Large intestine (tissue), 3 donors: ENCODE measurements at regions not wholly inside any gene's neighbourhood (a gene's known extent, or its start where the extent isn't known, plus 50 kb on each side); places are given as distances from the start of the nearest gene placed in this dataset.

Source experiments
- DNase-seq, 2 donors: peaks; one replicate each; pipeline versions ENCODE4 v3.0.0 to v3.0.0-alpha.2; 2013
- H3K27ac ChIP-seq: one replicate; pipeline ENCODE4 v1.5.1; 2013; ENCODE audit warnings: low read length
- H3K27me3 ChIP-seq: 2 replicates; pipeline ENCODE4 v1.6.1; 2013; ENCODE audit warnings: low read length; ENCODE audit not compliant: control insufficient read depth, insufficient read depth
- H3K36me3 ChIP-seq: 2 replicates; pipeline ENCODE4 v1.6.1; 2013; ENCODE audit warnings: low read length; ENCODE audit not compliant: control insufficient read depth, insufficient read depth
- H3K4me1 ChIP-seq: one replicate; pipeline ENCODE4 v1.6.1; 2013; ENCODE audit warnings: low read length; ENCODE audit not compliant: control insufficient read depth, insufficient read depth
- H3K4me3 ChIP-seq: one replicate; pipeline ENCODE4 v1.5.1; 2013; ENCODE audit warnings: low read length
- H3K9me3 ChIP-seq: one replicate; pipeline ENCODE4 v1.6.1; 2013; ENCODE audit warnings: mild to moderate bottlenecking, low read depth, low read length, moderate library complexity; ENCODE audit not compliant: control insufficient read depth
- WGBS: methylation state at CpG from one replicate; pipeline ENCODE4 v1.1.5; 2013; ENCODE audit warnings: low lambda C conversion rate; ENCODE audit not compliant: insufficient coverage; 5-methylcytosine and 5-hydroxymethylcytosine counted together

DNA sequence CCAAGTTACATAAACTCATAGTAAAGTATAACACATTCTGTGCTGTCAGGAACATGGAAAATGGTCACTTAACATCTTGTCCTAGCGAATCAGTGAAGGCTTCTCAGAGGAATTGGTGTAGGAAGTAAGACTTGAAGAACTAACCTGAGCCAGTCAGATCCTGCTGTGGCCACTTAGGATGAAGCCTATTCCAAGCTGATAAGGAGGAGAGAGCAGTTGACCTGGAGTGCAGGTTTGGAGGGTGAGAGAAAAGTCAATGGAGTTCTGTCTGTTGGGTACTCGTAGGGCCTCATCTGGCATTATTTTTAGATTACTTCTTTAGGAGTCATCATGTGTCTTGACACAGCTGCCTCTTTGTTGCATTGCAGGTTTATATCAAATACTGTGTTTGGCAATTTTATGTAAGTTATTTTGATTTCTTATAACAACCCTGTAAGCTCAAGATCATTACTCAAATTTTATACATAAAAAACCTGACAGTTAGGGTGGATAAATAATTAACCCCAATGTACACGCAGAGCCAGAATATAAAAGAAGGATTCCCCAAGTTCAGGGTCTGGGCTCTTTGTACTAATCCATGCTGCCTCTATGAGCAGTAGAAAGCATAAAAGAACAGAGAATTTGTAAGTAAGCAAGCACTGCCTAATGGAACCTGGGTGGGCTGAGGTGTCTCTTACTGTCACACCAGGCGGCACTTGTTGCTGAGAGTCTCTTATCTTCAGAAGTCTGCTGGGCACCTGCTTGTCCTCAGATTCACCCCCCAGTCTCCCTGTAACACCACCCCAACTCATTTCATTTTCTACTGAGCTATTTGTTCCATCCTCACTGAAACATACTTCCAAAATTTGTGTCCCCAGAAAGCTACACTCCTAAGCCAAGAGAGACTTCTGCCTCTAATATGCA, 252.1 kb upstream of the NT5C1B start:
- Histone ChIP-seq H3K4me3 (no peak overlapping the region), H3K36me3 (no peaks in the 10 kb centered on the region), H3K4me1 (peaks cover 10% of the 10 kb centered on the region), H3K9me3 (no peaks in the 10 kb centered on the region), H3K27me3 (no peaks in the 10 kb centered on the region), H3K27ac (no peak overlapping the region)
- 20% methylated on average over 1 of the region's 4 CpGs for WGBS
- no peak for DNase-seq

DNA sequence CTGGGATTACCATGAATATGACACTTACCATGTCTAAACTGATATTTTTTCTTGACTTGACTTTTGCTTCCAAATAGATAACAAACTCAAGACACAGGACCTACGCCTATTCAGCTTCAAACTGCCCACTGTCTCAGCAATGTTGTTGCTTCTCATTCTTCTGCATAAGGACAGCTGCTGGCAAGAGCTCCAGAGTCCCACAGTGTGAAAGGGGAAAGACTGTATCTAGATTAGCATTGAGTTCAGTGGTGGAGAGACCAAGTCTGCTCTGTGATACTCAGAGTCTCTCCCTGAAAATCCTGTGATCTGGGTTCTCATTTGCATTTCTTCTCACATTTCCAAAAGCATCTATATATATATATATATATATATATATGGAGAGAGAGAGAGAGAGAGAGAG, 247.9 kb upstream of the NT5C1B start:
- Histone ChIP-seq H3K9me3 (no peaks in the 10 kb centered on the region), H3K27ac (no peak overlapping the region), H3K4me3 (no peak overlapping the region), H3K27me3 (no peaks in the 10 kb centered on the region), H3K4me1 (peaks cover 17% of the 10 kb centered on the region), H3K36me3 (no peaks in the 10 kb centered on the region)
- no peak for DNase-seq
- no CpG with 5 or more reads among the region's 1 CpG for WGBS

DNA sequence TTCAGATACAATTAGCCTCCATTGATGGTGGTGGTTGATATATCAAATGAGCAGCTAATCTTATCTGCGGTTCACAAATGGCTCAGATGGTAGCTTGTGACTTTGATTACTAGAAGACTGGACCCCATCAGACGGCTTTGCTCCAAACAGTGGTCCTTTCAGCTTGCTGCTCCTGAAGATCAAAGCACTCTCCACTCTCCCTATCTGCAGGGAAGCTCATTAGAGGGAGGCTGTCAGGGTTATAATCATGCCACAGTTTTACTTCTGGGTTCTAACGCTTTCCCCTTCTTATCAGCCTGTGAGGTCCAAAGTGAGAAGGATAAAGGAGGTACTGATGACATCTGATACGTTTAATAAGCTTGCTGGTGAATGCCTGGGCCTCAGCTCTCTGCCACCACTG, 247.1 kb upstream of the NT5C1B start:
- no peaks in the 10 kb centered on the region for H3K9me3 ChIP-seq
- peak in 1 of 2 donors; percentile 50 for DNase-seq
- H3K27me3 ChIP-seq, result no peaks in the 10 kb centered on the region
- H3K27ac ChIP-seq, result no peak overlapping the region
- H3K36me3 ChIP-seq, result no peaks in the 10 kb centered on the region
- no peak overlapping the region for H3K4me3 ChIP-seq
- peaks cover 24% of the 10 kb centered on the region for H3K4me1 ChIP-seq
- WGBS, result no CpG with 5 or more reads among the region's 4 CpGs

DNA sequence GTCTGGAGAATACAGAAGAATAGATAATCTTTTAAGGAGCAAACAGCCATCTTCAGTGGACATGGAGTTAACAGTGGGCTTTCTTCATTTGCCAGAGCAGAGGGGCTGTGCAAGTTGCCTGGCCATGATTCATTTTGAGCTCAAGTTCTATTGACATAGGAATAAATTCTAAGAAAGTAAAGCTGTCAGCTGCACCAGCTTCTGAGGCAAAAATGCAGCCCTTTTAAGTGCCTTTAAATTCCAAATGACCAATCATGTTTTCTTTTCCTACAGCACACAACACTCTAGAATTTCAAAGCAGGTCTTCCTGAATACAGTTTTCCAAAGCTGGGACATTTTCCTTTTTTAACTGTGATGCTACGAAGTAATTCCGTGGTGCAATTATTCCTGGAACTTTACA, 246.4 kb upstream of the NT5C1B start:
- 100% methylated on average over 2 of the region's 2 CpGs for WGBS
- Histone ChIP-seq H3K9me3 (no peaks in the 10 kb centered on the region), H3K27me3 (no peaks in the 10 kb centered on the region), H3K36me3 (no peaks in the 10 kb centered on the region), H3K4me3 (no peak overlapping the region), H3K27ac (no peak overlapping the region), H3K4me1 (peaks cover 23% of the 10 kb centered on the region)
- DNase-seq, result no peak

DNA sequence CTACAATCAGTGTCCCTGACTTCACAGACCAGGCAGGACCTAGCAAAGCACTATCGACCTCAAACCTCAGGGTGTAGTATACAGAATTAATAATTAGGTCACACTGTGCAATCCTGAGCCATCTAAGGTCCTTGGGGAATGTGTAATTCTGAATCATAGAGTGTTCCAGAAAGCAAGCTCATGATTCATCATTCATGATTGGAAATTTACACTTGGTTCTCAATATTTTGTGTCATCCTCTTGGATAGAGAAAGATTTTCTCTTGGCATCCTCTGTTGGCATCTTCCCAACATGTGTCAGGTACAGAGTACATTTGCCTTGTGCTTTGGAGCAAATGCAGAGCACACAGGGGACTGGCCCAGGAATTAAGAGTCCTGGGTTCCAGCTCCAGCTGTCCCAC, 245.0 kb upstream of the NT5C1B start:
- peaks cover 33% of the 10 kb centered on the region for H3K4me1 ChIP-seq
- no peak overlapping the region for H3K4me3 ChIP-seq
- DNase-seq, result no peak
- H3K36me3 ChIP-seq, result no peaks in the 10 kb centered on the region
- no peaks in the 10 kb centered on the region for H3K9me3 ChIP-seq
- no peaks in the 10 kb centered on the region for H3K27me3 ChIP-seq
- WGBS, result no CpG with 5 or more reads among the region's 1 CpG
- H3K27ac ChIP-seq, result no peak overlapping the region

DNA sequence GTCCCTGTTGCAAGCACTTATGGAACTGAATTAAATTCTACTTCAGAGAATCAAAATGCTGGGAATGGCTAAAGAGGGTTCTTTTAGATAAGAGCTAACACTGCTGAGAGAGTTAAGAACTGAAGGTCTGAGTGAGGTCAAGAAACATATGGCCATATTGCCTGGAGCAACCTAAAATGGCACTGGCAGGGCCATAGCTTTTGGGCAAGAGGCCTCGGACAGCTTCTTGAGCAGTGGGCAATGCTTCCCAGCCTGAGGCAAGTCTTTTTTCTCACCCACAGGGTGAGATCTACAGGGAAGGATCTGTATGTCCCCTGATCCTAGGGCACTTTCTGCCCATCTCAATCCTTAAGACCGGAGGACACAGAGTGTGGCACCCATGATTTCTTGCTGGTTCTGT, 244.6 kb upstream of the NT5C1B start:
- no peak overlapping the region for H3K27ac ChIP-seq
- no peaks in the 10 kb centered on the region for H3K27me3 ChIP-seq
- DNase-seq, result no peak
- H3K4me1 ChIP-seq, result peaks cover 36% of the 10 kb centered on the region
- H3K36me3 ChIP-seq, result no peaks in the 10 kb centered on the region
- H3K9me3 ChIP-seq, result no peaks in the 10 kb centered on the region
- H3K4me3 ChIP-seq, result no peak overlapping the region
- no CpG with 5 or more reads among the region's 2 CpGs for WGBS

DNA sequence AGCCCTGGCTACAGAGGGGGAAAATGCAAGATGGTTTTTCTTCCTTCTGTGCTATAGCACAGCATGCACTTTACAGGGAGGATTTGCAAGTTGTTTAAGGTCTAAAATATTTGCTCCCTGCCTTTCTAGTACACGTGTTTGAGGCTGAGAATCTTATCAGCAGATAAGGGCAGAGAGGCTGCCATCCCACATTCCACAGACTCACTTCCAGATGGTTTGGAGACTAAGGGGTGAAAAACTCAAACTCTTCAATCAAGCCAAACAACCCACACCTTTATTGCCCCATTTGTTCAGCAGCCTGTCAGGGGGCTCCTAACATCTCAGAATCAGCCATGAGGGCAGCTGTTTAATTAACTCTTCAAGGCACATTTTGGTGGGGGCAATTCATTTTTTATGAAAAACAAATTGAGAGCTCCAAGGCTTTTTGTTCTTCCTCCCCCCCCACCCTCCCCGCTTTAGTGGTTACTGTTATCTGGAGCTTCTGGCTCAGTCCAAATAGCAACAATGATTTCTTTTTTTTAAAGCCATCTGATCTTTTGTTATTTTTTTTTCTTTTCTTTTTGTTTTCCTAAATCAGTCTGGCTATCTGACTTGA, 242.6 kb upstream of the NT5C1B start:
- H3K4me3 ChIP-seq, result no peak overlapping the region
- no peaks in the 10 kb centered on the region for H3K9me3 ChIP-seq
- no peaks in the 10 kb centered on the region for H3K27me3 ChIP-seq
- no peak overlapping the region for H3K27ac ChIP-seq
- no peaks in the 10 kb centered on the region for H3K36me3 ChIP-seq
- no CpG with 5 or more reads among the region's 2 CpGs for WGBS
- H3K4me1 ChIP-seq, result peaks cover 43% of the 10 kb centered on the region
- peak in 1 of 2 donors; percentile 35 for DNase-seq

DNA sequence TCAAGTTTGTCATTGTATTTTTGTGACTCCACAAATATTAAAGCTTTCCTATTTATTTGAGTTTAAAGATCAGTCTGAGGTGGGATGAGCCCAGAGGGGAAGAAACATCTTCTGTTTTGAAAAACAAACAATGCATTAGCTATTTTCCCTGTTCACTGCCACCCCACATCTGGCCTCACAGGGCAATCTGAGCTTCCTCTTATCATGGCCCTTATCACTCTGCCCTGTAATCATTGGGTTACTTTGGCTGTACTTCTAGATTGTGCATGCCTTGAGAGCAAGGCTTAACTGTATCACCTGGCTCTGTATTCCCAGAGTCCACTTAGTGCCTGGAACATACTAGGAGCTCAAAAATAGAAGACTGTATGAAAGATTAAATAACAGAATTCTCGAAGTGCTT, 241.6 kb upstream of the NT5C1B start:
- Histone ChIP-seq H3K27ac (no peak overlapping the region), H3K36me3 (no peaks in the 10 kb centered on the region), H3K4me1 (peaks cover 45% of the 10 kb centered on the region), H3K4me3 (no peak overlapping the region), H3K27me3 (no peaks in the 10 kb centered on the region), H3K9me3 (no peaks in the 10 kb centered on the region)
- peak; percentile 58 to 67 for DNase-seq
- no CpG with 5 or more reads among the region's 1 CpG for WGBS

DNA sequence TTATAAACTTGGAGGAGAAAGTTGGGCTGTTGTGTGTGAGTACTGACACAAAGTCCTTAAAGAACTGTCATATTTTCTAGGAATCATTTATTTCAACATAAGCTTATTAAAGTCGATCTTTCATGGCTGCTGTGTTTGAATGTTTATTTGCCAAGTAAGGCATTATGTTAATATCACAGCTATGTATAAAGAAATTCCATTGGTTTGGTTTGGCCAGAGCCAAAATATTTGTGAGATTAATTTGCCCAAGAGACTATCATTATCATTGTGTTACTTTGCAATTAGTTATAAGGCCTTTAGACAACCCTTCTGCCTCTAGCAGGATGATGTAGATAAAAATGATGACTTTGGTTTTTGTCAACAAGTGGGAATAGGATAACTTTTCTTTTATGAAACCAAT, 240.6 kb upstream of the NT5C1B start:
- peaks cover 52% of the 10 kb centered on the region for H3K4me1 ChIP-seq
- no peak overlapping the region for H3K27ac ChIP-seq

DNA sequence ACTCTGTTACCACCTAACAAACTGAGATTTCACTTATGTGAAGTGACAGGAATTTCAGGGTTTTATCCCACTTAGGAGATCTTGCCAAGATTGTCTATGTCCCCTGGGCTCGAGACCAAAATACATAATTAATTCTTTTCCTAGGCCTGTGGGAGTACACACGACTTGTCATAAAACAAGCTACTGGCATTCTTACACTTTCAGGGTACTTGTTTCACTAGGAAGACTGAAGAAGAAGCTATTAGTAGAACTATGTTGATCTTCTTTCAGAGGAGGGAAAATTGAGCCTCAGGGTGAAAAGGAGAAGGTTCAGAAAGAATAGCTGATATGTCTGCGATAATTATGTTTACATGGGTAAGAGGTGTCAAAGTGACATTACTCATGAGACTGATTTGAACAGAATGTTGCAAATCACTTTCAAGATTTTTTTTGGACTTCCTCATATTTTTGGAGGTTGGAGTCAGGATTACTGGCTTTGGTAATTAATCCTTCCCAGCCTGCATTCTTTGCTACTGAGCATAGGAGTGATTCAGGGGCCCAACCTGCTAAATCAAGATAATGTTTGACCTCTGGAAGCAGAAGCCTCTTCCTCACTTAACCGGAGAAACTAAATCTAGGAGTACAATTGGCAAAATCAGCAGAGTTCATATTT, 240.0 kb upstream of the NT5C1B start:
- peaks cover 58% of the 10 kb centered on the region for H3K4me1 ChIP-seq
- no peaks in the 10 kb centered on the region for H3K36me3 ChIP-seq
- no peaks in the 10 kb centered on the region for H3K9me3 ChIP-seq
- no peak overlapping the region for H3K4me3 ChIP-seq
- DNase-seq, result peak in 1 of 2 donors; percentile 53
- peak overlapping the region; percentile 23 for H3K27ac ChIP-seq
- H3K27me3 ChIP-seq, result no peaks in the 10 kb centered on the region
- WGBS, result no CpG with 5 or more reads among the region's 4 CpGs

More for the DNA sequence above, 240.6 kb upstream of the NT5C1B start:
- no peak overlapping the region for H3K4me3 ChIP-seq
- H3K9me3 ChIP-seq, result no peaks in the 10 kb centered on the region
- no peaks in the 10 kb centered on the region for H3K27me3 ChIP-seq
- H3K36me3 ChIP-seq, result no peaks in the 10 kb centered on the region
- WGBS, result 75% methylated on average over 1 of the region's 1 CpG
- DNase-seq, result no peak
